Activated effector memory CD4-positive, alpha-beta T cell treated with Interleukin-2 at 50 U/mL for 16 hours (primary cell): ENCODE measurements at regions not wholly inside any gene's neighbourhood (a gene's known extent, or its start where the extent isn't known, plus 50 kb on each side); places are given as distances from the start of the nearest gene placed in this dataset.

Source experiments
- DNase-seq: peaks from one replicate; pipeline ENCODE4 v3.0.0-alpha.2; 2020

DNA sequence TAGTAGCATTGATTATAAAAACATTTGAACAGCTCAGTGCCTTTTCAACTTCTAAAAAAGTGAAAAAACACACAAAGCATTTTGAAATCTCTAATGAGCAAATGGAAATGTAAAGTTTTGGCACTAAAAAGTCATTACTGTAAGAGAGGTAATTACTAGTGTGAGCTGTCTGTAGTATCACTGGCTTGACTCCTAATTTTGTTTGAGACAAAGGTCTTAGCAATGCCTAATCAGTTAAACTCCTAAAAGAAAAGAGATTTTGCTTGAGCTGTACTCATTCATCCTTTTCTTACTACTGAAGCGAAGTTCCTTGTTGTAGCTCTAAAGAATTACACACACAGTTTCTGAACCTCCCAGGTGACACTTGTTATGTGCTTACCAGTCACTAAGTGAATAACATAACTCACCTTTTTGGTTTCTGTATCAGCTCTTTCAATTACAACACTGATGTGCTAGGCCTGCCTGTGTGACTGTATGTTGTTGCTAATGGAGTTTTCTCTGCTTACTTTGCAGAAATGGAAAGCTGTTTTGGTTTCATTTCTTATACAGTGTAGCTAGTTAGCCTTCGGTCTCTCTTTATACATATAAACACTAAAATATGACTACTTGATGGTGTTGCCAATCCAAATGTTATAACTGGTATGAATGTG is 924.4 kb upstream of the TENM4 start:
- no peak for DNase-seq

DNA sequence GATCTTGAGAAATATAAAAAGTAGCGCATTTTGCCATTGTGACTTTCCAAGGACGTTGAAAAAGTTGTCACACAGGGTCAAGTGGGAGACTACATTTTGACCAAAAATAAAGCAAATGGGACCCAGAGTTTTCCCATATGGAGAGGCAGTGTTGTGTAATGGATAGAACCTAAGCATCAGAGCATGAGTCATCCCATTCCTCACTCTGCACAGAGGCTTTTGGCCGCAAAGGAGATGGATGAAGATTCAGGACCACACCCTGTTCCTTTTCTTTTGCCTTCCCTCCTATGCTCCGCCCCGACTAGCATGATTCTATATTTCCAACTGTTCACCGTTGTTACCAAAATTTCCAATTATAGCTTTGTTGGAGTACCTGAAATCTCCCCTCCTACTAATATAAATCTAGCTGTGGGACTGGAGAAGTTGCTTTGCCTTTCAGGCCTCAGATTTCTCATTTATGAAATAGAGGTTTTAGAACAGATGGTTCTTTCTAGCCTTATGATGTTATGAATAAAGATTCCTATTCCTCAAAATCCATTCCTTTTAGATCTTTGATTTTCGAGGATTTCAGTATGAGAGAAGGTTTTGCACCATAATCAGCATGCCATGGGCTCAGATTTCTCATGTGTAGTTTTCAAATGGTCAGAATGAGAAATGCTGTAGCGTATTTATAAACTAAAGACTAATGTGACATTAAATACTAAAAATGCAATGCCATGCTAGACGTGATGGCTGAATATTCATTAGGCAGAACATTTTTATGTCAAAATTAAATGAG is 921.9 kb upstream of the TENM4 start:
- DNase-seq = no peak

DNA sequence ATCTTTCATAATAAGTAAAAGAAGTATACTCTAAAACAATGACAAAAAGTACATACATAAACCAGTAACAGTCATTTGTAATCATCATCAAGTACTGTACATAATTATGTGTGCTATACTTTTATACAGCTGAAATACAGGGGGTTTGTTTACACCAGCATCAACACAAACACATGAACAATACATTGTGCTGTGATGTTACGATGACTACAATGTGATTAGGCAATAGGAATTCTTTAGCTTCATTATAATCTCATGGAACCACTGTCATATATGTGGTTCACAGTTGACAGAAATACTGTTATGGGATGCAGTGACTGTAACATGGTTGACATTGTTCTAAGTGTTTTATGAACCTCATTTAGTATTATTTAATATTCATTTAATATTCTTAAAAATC is 914.4 kb upstream of the TENM4 start:
- no peak for DNase-seq

DNA sequence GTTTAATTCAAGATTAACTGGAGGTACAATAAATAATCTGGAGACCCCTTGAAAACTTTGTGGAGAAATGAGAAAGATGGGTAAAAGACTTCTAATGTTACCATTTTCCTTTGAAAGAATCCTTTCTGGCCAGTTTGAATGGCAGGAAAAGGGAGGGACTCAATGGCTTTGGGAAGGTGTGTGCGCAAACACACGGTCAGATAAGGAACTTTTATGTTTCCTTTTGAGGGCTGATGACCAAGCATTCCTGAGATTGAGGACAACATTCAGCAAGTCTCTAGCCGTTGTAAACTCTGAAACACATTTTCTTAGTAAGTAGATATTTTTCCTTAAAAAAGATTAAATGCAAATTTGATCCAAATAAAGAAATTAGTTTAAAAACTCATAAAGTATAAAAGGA is 909.7 kb upstream of the TENM4 start:
- DNase-seq = no peak

DNA sequence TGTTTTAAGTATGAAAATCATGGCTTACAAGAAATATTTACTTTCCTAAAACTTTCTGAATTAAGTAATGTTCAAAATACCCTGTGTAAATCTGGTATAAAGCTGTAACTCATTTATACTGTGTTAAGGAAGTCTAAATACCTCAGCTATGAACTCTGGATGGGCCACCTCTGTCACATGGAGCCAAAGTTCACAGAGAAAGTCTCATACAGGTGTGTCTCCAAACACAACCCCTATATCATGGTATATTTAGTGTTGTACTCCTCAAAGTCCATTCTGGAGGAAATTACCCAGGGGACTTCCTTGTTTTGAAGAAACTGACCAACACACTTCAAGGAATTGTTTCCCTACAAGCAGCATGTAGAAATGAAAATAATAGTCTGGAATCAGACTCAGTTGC is 909.2 kb upstream of the TENM4 start:
- DNase-seq = no peak

DNA sequence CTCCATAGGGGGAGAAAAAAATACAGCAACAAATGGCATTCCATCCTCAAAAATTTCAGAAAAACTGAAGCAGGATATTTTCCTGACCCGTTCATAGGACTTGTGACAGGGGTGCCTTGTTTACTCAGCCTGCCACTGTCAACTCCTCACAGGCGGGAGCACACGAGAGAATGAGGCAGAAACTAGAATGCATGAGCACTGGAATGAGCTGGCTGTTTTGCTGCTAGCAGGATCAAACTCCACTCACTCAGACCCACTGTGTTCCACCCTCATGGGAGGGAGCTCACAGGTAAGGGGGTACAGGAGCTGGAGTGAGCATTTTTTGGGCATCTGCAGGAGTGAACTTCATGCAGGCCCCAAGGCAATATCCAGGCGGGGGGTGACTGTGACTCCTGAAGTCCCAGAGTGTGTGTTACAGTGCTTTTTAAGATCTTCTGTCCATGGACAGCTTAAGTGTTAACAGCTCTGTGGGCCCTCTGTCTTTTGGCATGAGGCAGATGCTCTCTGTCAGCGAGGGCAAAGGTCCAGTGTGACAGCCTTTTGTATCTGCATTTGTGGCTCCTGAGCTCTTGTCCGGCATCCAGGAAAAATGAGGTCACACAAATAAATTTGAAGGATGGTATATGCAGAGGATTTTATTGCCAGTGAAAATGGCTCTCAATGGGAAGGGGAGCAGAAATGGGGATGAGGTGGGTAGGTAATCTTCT is 905.7 kb upstream of the TENM4 start:
- no peak for DNase-seq

DNA sequence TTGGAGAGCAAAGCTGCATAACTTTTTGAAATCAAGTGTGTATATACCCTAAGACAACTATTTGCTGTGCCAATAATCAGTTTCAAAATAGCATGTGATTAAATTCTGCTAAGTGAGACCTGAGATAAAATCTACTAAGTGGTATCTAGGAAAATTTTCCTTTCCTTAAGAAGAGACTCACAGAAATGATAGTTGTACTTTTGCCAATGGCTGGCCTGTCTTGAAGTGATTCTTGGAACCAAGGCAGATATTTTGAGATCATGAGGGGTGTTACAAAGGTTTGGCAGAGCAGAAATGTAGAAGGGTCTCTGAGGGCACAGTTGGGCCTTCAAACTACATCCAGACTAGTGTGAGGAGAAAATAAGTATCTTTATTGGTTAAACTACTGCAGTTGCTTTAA is 902.6 kb upstream of the TENM4 start:
- no peak for DNase-seq

DNA sequence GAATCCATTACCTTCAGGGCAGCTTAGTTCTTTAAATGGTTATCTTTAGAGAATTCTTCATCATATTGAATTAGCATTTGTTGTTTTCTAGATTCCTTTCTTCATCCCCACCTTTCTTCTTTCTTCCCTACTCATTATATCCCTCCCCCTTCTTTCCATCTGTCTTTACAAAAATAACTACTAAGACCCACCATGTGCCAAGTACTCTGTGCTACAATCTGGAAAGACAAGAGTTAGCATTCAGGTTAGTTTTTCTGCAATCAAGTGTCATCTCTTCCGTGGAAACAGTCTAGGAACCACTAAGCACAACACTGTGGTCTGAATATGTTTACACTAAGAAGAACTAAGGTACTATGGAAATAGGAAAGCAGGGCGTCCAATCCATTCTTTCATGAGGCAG is 897.4 kb upstream of the TENM4 start:
- DNase-seq = no peak

DNA sequence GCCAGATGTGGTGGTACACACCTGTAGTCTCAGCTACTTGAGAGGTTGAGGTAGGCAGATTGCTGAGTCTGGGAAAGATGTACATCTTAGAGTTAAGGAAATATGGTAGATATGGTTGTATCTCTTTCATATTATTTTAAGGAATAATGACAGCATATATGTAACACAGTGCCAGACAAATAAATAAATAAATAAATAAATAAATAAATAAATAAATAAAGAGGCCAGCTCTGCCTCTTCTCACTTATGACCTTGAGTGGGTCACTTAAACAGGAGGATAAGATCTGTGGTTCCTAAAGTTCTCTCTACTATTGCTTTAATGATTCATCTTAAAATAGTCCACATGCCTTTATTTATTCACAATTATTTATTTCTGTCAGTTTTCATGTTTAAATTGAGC is 890.9 kb upstream of the TENM4 start:
- no peak for DNase-seq

DNA sequence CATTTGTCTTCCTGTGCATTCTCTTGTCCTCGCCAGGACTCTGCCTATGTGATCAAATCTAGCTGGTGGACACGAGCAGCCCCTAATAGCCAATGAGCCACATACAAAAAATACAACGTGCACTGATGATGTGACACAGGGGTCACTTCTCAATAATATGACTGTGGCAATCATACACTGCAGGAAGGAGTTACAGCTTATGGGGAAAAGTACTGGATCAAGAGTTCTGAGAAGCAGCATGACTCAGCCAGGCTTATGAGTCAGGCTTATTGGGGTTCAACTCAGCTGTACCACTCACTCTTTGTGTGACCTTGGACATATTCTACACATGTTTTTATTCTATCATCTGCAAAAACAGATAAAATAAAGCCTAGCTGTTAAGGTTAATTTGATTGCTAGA is 889.4 kb upstream of the TENM4 start:
- no peak for DNase-seq

DNA sequence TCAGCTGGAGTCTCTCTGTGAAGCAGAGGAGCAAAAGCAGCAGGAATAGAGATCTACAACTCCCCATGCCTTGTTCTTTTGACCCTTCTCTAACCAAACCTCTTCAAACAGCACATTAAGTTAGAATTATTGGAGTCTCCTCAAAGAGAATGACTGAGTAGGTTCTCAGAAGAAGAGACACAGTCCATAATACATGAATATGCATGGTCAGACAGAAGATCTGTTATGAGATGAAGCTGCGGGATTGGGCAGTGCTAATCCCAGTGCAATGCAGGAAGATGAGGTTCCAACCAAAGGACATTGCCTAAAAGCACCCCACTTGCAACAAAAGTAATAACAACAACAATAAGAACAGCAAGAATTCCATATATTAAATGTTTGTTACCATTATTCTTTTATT is 887.9 kb upstream of the TENM4 start:
- no peak for DNase-seq

DNA sequence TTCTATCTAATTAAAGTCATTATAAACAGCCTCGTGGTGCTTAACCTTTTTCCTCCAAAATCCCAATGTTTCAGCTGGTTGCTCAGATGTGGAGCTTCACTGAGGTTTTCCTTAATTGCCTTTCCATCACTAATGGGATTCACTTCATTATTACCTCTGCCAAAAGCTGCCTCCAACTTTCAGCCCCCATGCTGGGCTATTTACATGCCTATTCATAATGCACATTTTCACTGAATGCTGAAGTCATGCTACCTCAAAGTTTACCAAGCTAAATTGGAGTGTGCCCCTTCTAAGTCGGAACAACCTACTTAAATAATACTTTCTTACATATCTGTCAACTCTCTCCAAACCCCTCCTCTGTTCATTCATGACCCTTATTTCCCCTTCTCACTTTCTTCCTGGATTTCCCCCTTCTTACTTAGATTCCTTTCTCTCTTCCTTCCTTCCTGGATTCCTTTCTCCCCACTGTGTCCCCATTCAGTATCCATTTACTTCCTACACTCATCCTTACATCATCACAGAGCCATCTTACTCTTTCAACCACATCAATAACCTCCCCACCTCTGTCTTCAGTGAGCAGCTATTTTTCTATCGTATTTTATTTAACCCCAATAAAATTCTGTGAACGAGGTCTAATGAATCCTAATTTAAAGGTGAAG is 887.3 kb upstream of the TENM4 start:
- DNase-seq = no peak

DNA sequence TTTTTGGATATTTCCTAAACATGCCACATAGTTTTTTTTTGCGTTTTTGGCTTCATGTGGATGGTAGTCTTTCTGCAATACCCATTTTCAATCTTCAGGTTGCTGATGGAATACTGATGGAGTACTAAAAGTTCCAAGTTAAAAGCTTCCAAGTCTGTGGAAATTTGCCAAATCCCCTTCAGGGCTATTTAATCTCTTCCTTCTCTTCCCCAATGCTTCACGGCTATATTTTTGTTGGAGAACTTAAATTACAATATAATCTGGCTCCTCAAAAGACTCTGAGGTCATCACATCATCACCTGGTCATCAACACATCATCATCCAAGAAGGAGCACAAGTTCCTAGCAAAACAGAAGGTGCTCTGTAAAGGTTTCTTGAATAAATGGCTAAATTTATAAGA is 881.0 kb upstream of the TENM4 start:
- DNase-seq = no peak

DNA sequence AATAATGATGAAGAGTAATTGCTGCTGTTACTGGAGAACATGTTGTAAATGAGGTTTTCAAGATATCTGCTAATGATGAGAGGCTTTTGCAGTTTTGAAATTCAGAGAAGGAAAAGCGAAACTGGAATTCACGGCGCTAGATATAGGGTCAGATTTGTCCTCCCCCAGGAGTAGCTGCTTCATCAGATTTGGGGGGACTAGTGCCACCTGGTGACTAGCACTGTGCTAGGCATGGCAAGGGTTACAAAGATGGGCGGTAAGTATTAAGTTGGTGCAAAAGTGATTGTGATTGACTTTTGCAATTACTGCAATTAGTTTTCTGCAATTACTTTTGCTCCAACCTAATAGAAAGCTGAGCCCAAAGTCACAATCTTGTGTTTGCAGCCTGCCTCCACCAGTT is 879.9 kb upstream of the TENM4 start:
- DNase-seq = no peak

DNA sequence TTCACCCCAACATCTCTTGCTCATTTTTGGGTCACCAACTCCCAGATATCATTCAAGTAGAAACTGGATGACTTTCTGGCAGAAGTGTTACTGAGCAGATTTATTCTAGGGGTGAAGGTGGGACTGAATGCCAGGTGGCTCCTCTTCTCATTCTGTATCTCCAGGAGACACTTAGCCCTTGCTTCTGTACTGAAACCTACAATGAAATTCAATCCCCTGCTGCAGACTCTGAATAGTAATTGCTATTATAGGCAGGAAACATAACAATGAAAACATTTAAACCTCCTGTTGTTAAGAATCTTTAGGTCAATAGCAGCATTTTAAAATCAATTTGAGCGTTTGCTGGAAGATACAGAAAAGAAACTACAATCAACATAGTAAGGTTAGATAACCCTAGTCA is 879.4 kb upstream of the TENM4 start:
- DNase-seq = no peak

DNA sequence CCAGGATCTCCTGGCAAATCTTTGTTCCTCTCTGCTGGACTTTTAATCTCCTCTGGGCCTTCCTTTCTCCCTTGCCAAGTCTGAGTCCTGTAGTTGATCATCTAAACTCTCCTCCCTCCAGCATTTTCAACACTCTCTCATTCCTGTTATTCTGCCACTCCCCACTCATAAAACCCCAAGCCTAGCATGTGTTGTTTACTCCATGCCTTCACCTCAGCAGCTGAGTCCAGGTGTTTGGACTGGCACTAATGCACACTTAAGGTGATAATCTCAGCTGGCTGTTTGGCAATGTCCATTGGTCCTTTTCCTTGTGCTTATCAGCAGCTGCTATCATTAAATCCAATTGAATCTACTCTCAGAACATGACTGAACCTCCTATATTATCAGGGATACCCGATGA is 876.8 kb upstream of the TENM4 start:
- no peak for DNase-seq

DNA sequence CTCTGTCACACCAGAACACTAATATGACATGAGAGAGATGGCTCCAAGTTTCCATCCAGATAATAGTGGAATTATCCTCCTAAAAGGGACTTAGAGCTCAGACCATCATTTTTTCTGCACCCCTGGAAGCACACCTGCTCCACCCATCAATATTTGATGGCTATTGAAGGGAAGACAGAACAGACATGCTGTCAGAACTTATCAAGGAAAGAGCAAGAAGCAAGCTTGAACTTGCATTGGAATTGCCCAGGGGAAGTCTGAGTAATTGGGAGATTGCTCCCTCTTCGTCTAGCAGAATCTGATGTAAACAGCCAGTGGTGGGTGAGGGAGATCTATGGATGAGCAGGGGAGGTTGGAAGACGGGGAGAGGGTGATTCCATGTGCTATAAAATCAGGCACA is 874.4 kb upstream of the TENM4 start:
- no peak for DNase-seq

DNA sequence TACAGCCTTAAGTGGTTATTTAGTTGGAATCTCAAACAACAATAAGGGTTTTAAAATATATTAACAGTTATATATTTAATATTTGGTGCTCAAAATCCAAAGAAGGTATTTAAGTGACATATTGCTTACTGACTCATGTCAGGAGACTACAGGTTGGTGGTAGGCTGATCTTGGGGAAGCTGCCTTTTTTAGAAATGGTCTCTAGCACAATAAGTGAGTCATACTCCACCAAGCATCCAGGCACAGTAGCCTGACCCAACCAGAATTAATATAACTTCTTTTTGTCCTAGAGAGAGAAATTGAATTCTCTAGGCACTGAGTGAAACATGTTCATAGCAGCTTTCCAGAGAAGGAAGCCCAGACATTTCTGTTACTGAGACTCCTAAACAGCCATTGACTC is 868.5 kb upstream of the TENM4 start:
- no peak for DNase-seq

DNA sequence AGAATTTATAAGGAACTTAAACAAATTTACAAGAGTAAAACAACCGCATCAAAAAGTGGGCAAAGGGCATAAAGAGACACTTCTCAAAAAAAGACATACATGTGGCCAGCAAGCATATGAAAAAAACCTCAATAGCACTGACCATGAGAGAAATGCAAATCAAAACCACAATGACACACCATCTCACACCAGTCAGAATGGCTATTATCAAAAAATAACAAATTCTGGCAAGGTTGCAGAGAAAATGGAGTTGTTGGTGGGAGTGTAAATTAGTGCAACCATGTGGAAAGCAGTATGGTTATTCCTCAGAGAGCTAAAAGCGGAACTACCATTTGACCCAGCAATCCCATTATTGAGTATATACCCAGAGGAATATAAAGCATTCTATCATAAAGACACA is 866.8 kb upstream of the TENM4 start:
- DNase-seq = no peak

DNA sequence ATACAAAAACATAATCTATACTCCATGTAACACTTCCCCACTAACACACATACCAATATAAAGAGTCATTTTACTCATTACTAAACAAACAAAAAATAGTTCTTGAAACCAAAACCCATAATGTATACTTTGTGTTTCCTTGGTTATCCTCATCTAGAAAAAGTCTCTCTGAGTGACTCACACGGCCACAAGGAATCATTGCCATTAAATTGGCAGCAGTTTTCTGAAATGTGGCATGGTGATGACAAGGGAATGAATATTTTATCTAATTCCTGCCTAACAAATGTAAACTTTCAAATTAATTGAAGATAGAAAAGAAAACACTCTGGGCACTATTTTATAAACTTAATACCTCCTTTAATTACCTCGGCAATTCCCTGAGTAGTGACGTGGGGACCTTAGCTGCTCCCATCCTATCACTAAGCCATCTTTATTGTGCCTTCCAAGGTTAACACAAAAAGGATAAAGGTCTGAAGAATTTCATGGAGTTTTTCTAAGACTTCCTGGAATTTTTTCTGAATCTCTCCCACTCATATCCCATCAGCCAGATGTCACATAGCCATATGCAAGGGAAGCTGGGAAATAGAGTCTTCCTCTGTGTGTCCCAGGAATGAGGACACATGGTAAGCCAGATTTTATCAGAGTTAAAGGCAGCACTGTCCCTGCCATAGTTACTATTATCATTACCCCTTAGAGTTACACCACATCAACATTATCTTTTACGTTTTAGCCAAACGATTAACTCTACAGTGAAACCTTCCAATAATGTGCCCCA is 857.2 kb upstream of the TENM4 start:
- no peak for DNase-seq

DNA sequence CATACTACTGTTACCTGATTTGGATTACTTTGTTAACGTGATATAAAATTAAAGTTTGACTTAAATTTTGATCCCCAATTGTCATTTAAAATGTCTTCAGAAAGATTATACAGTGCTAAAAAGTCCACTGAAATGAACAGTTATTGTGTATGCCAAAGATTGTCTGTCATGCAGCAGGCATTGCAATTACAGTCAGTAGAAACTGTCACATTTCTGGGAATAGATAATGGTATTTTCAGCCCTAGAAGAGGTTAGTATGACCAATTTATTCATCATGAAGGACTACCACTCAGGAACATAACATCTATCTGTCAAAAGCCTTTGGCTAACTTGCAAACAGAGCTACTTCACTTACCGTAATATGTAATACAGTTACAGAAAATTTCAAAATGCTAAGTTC is 852.5 kb upstream of the TENM4 start:
- DNase-seq = no peak

DNA sequence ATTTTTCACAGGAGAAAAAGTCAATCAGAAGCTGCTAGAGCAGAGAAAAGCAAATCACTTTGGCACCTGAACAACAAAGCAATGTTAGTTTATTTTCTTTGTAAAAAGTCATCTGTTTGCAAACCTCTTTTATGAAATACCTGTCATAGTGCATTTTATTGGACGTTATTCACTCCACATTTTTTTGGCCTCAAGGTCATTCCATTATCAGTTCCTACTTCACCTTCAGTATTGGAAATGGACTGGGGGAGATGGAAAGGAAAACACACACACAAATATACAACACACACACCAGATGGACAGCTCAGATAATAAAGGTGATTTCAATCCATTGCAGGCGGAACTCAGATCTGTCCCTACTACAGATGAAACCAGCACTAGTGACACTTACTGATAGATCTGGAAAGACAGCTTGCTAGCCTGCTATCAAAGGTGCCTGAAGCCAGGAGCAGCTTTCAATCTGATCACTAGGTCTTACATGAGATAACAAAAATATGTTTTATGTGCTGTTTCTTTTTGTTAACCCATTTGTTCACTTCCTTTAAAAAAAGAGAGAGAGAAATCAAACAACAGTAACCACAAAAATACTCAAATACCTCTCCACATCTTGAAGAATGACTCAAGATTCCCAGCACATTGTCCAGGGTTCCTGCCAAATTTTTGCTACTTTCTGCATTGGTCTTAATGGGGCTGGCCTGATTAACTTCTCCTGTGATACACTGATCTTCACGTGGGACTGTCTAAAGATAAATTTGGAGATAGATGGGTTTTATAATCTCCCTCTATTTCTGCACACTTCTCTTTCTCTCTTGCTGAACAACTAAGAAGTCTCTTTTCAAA is 844.3 kb upstream of the TENM4 start:
- no peak for DNase-seq
